GM13977 (cell line): ENCODE measurements at regions not wholly inside any gene's neighbourhood (a gene's known extent, or its start where the extent isn't known, plus 50 kb on each side); places are given as distances from the start of the nearest gene placed in this dataset.

Source experiments
- DNase-seq: peaks from one replicate; pipeline ENCODE4 v3.0.0; 2012; ENCODE audit warnings: low spot score
- in situ Hi-C: fragments of 300-500 bp; cut with MboI; formaldehyde crosslinking; loops from one replicate; pipeline ENCODE4 v1.12.0; 2022; ENCODE audit warnings: low sequenced_read_pairs, low pct_unique_long_range_greater_than_20kb, mixed read lengths, inconsistent platforms; ENCODE audit not compliant: unreplicated experiment
- TF ChIP-seq, protein P1 (sequence below): IDR thresholded peaks from 2 replicates; pipeline ENCODE4 v1.5.1; 2012; ENCODE audit warnings: mild to moderate bottlenecking, control low read depth; ENCODE audit not compliant: insufficient read depth; ENCODE audit errors: extremely low read depth, missing control alignments

DNA sequence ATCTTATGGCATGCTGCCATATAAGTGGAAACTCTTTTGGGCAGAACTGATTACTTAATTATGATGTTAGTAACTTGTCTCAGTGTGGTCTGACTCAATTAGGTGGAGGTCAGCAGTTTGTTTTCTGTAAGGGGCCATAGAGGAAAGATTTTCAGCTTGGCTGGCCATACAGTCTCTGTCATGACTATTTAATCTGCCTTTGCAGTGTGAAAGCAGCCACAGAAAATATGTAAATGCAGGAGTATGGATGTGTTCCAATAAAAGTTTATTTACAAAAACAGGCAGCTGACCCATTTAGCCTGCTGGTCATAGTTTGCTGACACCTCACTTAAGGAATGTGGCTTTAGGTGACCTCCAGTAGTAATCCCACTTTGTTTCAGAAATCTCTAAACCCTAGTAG, 700.7 kb downstream of the EPM2A start:
- in situ Hi-C loops = no loop called here
- TF ChIP-seq, protein P1, sequence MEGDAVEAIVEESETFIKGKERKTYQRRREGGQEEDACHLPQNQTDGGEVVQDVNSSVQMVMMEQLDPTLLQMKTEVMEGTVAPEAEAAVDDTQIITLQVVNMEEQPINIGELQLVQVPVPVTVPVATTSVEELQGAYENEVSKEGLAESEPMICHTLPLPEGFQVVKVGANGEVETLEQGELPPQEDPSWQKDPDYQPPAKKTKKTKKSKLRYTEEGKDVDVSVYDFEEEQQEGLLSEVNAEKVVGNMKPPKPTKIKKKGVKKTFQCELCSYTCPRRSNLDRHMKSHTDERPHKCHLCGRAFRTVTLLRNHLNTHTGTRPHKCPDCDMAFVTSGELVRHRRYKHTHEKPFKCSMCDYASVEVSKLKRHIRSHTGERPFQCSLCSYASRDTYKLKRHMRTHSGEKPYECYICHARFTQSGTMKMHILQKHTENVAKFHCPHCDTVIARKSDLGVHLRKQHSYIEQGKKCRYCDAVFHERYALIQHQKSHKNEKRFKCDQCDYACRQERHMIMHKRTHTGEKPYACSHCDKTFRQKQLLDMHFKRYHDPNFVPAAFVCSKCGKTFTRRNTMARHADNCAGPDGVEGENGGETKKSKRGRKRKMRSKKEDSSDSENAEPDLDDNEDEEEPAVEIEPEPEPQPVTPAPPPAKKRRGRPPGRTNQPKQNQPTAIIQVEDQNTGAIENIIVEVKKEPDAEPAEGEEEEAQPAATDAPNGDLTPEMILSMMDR = no peak
- DNase-seq = no peak

DNA sequence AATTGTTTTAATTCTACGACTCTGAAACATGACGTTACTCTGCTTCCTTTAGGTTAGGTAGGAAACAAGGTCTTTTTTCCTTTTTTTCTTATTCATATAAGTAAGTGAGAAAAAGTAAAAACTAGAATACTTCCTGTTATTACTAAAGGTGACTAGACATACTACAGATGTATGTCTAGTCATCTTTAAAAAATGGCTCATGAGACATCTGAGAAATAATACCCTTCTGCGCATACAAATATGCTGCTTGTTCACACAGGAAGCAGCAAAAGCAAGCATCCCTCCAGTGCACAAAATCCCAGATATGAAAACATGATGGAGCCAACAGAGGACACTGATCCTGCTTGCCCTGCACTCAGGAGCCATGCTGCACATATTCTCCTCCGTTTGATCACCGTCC, 699.1 kb downstream of the EPM2A start:
- in situ Hi-C loops = no loop called here
- TF ChIP-seq, protein P1 = no peak
- no peak for DNase-seq

DNA sequence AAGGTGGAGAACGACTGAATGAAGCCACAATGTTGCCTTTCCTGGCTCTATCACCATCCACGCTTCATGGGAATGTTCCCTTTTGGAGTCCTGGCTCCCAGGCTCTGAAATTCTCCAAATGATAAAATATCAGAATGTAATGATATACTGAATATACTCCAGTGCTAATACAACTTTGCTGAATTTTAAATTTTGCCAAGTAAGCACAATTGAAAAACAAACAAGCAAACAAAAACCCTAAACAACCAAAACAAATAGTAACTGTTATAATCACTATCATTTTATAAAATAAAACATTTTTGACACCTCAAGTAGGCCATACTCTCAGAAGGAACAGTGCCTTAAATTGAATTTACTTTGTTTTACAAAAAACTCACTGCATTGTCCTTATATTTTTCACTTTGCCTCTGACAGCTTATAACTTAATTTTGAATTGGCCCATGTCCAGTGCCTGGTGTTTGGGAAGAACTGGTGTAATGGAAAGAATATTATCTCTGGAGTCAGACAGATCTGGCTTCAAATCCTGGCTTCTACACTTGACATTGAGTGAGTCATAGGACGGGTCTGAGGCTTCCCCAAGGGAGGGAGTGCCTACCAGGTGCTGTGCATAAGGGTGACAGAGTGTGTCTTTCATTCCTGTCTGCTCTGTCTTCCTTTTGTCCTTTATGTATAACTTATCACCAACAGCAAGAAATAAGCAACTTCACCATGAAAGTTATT, 698.3 kb downstream of the EPM2A start:
- TF ChIP-seq, protein P1 = no peak
- in situ Hi-C loops = no loop called here
- no peak for DNase-seq

DNA sequence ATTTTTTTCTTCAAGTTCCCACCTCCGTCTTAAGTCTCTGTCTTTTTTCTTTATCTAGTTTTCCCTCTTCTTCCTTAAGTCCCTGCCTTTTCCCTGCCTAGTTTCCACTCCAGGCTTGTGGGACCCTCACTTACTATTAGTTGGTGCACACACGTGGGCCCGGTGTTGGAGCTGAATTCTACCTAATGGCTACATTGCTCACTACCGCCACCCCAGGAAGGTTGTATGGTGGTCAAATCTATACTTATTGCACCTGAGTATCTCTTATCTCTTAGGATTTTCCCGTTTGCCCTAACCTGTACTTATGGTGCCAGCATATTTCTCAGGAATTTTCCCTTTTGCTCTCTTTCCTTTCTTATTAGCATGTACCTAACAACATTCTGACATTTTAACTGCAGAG, 692.8 kb downstream of the EPM2A start:
- no peak for DNase-seq
- in situ Hi-C loops = no loop called here
- TF ChIP-seq, protein P1 = no peak

DNA sequence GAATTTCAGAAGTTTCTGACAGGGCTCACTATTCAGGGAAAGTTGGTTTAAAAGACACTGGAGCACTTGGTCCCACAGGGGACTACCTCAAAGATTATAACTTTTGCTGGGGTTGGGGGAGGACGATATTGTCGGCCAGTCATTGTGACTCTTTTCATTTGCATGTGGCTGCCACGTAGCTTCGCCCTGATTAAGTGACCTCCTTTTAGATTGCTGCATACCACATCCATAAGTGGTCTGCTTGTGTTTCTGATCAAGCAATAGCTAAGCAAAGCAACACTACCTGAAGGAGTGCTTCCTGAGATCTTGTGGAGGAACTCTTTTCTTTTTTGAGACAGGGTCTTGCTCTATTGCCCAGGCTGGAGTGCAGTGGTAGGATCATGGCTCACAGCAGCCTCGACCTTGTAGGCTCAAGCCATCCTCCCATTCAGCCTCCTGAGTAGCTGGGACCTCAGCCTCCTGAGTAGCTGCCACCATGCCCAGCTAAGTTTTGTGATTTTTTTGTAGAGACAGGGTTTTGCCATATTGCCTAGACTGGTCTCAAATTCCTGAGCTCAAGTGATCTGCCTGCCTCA, 691.3 kb downstream of the EPM2A start:
- no peak for DNase-seq
- TF ChIP-seq, protein P1 = no peak
- in situ Hi-C loops = no loop called here

DNA sequence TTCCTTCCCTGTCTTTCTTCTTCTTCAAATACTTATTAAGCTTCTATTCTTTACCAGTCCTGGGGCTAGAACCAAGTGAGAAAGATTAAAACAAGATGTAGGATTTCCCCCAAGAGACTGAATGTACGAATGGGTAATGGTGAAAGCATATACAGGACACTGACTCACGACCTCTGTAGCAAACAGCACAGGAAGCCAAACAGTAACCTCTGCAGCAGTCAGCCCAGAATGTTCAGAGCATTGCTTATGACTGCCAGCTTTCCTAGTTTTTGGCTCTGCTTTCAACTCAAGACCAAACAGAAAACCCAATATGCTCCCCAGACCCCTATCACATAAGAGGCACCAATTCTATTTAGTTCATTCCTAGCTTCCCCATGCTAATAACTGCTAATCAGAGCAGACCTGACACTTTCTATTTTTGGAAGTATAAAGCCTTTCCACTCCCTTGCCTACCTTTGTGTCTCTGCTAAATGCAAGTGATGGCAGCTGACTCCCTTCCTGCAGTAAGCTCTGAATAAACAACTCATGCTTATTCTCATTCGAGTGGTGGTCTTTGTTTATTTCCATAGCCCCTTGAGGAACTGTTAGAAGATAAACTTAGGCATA, 690.6 kb downstream of the EPM2A start:
- no peak for DNase-seq
- in situ Hi-C loops = no loop called here
- TF ChIP-seq, protein P1 = no peak
